WERI-Rb-1 (cell line): ENCODE measurements at regions not wholly inside any gene's neighbourhood (a gene's known extent, or its start where the extent isn't known, plus 50 kb on each side); places are given as distances from the start of the nearest gene placed in this dataset.
"Not testable (repeated sequence)": the region's sequence is repeated elsewhere in the genome, so short reads cannot be mapped to it uniquely, and the experiment has no call there.

Source experiments
- DNase-seq: peaks from one replicate; pipeline ENCODE4 v3.0.0-alpha.2; 2020
- H3K27ac ChIP-seq: fragments of 250-450 bp; sonication (Bioruptor Pico); 2 replicates; pipeline ENCODE4 v1.5.1; 2020; ENCODE audit warnings: mild to moderate bottlenecking, moderate library complexity
- H3K27me3 ChIP-seq: fragments of 250-450 bp; sonication (Bioruptor Pico); 2 replicates; pipeline ENCODE4 v1.5.1; 2021; ENCODE audit warnings: mild to moderate bottlenecking, low read depth, moderate library complexity; ENCODE audit not compliant: insufficient read depth, severe bottlenecking
- H3K36me3 ChIP-seq: fragments of 250-450 bp; sonication (Bioruptor Pico); 2 replicates; pipeline ENCODE4 v1.5.1; 2020; ENCODE audit warnings: mild to moderate bottlenecking, moderate library complexity
- H3K4me3 ChIP-seq: 2 replicates; pipeline ENCODE4 v1.5.1; 2011; ENCODE audit warnings: low read depth, mild to moderate bottlenecking, control low read depth, low read length
- H3K9me3 ChIP-seq: fragments of 250-450 bp; sonication (Bioruptor Pico); 2 replicates; pipeline ENCODE4 v1.5.1; 2021; ENCODE audit warnings: mild to moderate bottlenecking, moderate library complexity; ENCODE audit not compliant: severe bottlenecking

DNA sequence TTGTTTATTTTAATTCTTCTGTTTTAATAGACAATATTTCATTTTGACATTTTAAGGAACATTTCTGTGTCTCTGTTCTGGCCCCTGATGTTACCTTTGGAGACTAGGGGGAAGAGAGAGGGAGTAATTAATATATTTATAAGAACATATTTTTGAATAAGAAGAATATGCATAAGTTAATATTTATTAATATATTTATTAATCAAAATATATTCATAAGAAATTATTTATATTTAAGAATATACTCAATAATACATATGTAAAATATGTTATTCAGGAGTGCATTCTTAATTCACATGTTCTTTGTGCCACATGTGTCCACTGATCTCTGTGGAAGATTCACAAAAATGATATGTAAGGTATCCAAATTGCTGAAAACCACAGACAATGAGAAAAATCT, 1687.7 kb downstream of the SPATA31A7 start:
- not testable (repeated sequence) for H3K4me3 ChIP-seq, H3K27ac ChIP-seq, H3K36me3 ChIP-seq, DNase-seq, H3K9me3 ChIP-seq, H3K27me3 ChIP-seq

DNA sequence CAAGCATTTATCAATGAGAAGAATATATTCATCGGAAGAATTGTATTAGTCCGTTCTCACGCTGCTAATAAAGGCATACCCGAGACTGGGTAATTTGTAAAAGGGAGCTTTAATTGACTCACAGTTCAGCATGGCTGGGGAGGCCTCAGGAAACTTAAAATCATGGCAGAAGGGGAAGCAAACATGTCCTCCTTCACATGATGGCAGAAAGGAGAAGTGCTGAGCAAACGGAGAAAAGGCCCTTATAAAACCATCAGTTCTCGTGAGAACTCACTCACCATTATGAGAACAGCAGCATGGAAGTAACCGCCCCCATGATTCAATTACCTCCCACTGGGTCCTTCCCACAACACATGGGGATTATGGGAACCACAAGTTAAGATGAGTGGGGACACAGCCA, 1688.2 kb downstream of the SPATA31A7 start:
- not testable (repeated sequence) for H3K36me3 ChIP-seq, H3K4me3 ChIP-seq, H3K27me3 ChIP-seq, DNase-seq, H3K9me3 ChIP-seq, H3K27ac ChIP-seq

DNA sequence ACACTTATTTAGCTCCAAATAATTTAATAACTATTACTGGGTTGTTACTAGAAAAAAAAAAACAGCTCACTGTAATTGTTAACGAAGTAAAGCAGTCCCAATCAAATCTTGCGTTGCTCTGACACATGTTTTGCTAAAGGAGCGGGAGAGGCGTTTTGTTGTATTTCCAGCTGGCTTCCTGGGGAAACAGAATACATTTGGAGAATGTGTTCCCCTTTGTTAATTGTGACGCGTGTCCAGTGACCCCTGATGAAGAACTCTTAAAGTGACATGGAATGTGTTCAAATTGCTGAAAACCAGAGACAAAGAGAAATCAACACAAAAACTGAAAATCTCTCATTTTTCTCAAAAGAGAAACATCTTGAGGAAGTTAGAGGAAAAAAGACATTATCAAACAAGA, 1690.6 kb downstream of the SPATA31A7 start:
- not testable (repeated sequence) for H3K9me3 ChIP-seq, H3K27me3 ChIP-seq, H3K27ac ChIP-seq, H3K4me3 ChIP-seq, H3K36me3 ChIP-seq, DNase-seq

DNA sequence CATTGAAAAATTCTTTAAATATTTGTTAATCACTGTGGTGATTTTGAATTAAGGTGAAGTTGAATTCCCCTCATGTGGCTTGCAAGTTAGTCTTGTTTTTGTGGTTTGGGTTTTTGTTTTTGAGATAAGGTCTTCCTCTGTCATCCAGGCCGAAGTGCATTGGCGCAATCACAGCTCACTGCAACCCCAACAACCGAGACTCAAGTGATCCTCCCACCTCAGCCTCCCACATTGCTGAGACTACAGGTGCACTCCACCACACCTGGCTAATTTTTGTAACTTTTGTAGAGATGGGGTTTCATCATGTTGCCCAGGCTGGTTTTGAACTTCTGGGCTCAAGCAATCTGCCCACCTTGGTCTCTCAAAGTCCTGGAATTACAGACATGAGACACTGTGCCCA, 1691.1 kb downstream of the SPATA31A7 start:
- H3K36me3 ChIP-seq, H3K27me3 ChIP-seq, H3K9me3 ChIP-seq, H3K27ac ChIP-seq, H3K4me3 ChIP-seq, DNase-seq: not testable (repeated sequence)

DNA sequence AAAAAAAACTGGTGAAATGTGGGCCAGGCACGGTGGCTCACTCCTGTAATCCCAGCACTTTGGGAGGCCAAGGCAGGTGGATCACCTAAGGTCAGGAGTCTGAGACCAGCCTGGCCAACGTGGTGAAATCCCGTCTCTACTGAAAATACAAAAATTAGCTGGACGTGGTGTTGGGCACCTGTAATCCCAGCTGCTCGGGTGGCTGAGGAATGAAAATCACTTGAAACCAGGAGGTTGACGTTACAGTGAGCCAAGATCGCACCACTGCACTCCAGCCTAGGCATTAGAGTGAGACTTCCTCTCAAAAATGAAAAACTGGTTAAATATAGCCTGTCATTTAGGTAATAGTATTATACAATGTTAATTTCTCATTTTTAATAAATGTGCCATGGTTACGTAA, 1692.0 kb downstream of the SPATA31A7 start:
- not testable (repeated sequence) for H3K27me3 ChIP-seq, H3K9me3 ChIP-seq, H3K36me3 ChIP-seq, DNase-seq, H3K4me3 ChIP-seq, H3K27ac ChIP-seq

DNA sequence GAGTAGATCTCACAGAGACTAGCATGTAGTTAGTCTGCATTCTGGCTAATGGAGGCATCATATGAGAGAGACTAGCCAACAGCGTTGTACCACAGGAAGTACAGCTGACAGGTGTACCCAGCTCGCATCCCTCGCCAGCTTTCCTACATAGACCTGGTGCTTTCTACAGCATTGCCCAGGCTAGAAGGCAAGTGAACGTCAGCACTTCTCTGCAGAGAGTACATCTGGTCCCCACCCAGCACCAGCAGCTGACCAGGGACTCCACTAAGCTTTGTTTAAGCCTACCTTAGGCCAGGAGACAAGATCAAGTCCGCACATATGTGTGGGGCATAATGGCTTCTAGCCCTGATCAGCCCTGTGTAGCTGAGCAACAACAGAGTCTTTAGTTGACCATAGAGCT, 1692.9 kb downstream of the SPATA31A7 start:
- H3K9me3 ChIP-seq, H3K4me3 ChIP-seq, H3K36me3 ChIP-seq, H3K27ac ChIP-seq, H3K27me3 ChIP-seq, DNase-seq: not testable (repeated sequence)

DNA sequence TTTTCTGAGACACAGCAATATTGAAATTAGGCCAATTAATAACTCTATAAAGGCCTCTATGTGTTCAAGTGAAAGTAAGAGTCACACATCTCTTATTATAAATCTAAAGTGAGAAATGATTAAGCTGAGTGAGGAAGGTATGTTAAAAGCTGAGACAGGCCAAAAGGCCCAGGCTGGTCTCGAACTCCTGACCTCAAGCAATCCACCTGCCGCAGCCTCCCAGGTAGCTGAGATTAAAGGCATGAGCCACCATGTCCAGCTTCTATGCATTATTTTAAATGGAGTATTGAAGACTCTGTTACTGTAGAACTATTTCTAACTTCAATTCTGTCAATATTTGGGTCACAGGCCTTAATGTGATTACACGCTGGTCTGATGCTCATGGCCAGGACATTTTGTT, 1706.9 kb downstream of the SPATA31A7 start:
- not testable (repeated sequence) for H3K9me3 ChIP-seq, H3K27me3 ChIP-seq, H3K27ac ChIP-seq, H3K36me3 ChIP-seq, DNase-seq, H3K4me3 ChIP-seq

DNA sequence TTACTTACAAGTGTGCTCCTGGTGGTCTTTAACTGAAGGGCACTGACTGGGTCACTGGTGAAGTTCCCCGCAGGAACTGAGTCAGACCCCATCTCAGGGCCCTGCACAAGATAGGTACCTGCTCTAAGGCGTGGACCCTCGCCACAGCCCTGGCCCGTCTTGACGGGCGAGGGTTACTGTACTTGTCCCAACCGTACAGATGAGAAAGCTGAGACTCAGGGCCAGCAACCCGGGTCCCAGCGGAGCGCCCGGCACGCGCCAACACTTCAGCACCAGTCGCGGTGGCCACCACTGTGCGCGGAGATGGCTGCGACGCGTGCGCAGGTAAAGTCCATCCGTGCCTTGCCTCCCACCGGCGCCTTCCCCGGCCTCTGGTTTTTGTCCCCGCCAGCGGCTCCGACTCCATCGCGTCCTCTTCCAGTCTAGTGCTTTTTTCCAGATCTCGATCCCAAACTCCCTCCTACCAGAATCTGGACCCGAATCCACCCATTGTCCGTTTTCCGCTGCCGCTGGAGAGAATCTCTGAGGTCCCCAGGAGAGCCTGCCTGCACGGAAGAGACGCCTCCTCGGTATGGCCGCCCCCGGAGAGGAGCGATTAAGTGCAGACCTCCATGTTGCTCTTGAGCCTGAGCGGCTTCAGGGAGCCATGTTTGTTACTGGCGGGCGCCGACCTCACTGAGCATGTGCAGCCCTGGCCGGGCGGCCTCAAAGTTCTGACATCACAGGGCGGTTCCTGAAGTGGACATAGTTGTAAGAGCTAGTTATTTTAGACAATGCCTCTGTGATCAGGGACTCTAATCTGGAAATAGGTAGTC, 1707.8 kb downstream of the SPATA31A7 start:
- H3K36me3 ChIP-seq, H3K9me3 ChIP-seq, H3K27ac ChIP-seq, H3K27me3 ChIP-seq: not testable (repeated sequence)
- H3K4me3 ChIP-seq, result peak overlapping the region; percentile 41
- peak; percentile 64 for DNase-seq

DNA sequence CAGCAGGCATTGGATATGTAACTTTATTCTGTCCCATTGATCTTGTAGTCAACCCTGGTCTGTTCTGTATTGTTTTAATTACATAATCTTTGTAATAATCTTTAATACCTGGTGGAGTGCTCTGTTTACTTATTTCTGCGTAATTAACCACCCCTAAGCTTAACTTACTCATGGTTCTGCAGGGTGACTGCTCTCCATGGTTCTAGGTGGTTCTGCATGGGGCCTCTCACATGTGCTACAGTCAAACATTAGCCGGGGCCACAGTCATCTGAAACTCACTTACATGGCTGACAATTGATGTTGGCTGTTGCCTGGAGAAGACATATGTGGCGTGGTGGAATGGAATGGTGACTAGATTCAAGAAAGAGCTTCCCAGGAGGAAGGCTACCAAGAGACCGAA, 1709.8 kb downstream of the SPATA31A7 start:
- not testable (repeated sequence) for H3K27ac ChIP-seq, H3K27me3 ChIP-seq, H3K9me3 ChIP-seq, DNase-seq, H3K4me3 ChIP-seq, H3K36me3 ChIP-seq

DNA sequence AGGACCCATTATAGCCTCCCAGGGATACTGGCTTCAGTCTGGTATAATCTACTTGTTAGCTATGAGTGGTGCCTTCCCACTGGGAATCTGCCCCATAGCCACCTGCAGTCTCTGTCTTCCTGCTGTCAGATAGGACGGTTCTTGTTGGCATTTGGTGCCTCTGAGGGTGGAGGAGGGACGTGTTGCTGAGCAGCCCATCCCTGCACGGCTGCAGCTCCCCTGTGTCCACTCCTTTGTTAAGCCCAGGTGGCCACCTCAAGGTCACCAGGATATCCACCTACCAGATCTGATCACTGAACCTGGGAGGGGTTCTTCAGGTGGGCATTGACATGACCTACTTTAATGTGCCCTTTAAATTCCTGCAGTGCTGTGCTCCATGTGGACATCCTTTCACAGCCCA, 1714.2 kb downstream of the SPATA31A7 start:
- H3K27ac ChIP-seq, H3K9me3 ChIP-seq, H3K36me3 ChIP-seq, DNase-seq, H3K4me3 ChIP-seq, H3K27me3 ChIP-seq: not testable (repeated sequence)

DNA sequence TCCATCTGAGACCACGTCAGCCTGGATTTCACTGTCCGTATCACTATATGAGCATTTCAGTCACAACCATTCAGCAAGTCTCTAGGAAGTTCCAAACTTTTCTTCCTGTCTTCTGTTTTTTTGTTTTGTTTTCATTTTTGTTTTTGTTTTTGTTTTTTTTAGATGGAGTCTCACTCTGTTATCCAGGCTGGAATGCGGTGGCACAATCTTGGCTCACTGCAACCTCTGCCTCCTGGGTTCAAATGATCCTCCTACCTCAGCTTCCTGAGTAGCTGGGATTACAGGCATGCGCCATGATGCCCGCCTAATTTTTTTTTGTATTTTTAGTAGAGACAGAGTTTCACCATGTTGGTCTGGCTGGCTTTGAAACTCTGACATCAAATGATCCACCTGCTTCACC, 1715.9 kb downstream of the SPATA31A7 start:
- H3K9me3 ChIP-seq, DNase-seq, H3K27ac ChIP-seq: not testable (repeated sequence)

DNA sequence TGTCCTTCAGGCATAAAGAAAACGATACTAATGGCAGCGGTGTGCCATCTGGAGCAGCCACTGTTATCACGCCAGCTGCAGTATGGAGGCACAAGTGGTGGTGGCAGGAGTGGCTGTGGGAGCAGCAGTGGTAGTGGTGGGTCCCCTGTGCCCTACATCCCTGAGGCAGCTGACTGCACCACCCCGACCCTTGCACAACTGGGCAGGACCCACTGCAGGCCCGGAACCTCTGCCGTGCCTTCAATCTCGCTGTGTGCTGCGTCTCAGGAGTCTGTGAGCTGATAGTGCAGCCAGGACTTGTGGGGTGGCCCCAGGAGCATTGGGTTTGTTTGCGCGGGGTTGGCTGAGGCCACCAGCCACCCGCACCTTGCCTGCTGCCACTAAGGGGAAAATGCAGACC, 1718.0 kb downstream of the SPATA31A7 start:
- not testable (repeated sequence) for H3K27me3 ChIP-seq, DNase-seq, H3K9me3 ChIP-seq, H3K4me3 ChIP-seq, H3K27ac ChIP-seq, H3K36me3 ChIP-seq

More for the DNA sequence above, 1715.9 kb downstream of the SPATA31A7 start:
- H3K4me3 ChIP-seq, H3K36me3 ChIP-seq, H3K27me3 ChIP-seq: not testable (repeated sequence)

DNA sequence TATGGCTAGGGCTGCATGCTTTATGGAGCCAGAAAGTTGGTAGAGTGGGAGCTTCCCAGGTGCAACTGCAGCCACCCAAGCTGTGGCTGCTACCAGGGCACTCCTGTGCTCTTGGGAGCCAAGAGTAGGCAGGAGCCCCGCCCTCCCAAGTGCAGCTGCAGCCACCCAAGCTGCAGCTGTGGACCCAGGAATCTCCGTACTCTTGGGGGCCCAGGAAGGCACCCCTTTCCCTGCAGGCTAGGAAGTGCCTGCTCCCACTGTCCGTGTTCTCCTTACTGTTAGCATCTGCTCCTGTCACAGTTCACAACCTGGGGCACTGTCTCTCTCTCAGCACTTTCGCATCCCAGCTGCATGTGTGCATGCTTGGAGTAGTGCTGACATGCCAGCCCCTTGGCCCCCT, 1718.4 kb downstream of the SPATA31A7 start:
- not testable (repeated sequence) for DNase-seq, H3K4me3 ChIP-seq, H3K27ac ChIP-seq, H3K36me3 ChIP-seq, H3K9me3 ChIP-seq, H3K27me3 ChIP-seq

DNA sequence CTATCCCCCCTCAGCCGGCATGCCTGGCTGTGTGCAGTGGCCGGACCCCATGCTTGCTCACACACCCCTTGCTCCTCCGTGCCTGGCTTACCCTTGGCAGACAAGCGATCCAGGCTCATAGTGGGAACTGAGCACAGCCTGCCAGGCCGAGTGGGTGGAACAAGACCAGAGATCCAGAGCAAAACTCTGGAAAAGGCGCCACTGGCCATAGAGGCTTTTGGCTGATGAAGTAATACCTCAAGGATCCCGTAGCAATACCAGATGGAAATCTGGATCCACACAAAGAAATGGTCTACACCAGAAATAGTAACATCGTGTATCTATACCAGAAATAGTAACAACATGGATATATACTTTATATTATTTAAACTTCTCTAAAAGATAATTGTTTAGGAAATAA, 1719.6 kb downstream of the SPATA31A7 start:
- H3K36me3 ChIP-seq, H3K9me3 ChIP-seq, H3K4me3 ChIP-seq, H3K27me3 ChIP-seq, H3K27ac ChIP-seq, DNase-seq: not testable (repeated sequence)

DNA sequence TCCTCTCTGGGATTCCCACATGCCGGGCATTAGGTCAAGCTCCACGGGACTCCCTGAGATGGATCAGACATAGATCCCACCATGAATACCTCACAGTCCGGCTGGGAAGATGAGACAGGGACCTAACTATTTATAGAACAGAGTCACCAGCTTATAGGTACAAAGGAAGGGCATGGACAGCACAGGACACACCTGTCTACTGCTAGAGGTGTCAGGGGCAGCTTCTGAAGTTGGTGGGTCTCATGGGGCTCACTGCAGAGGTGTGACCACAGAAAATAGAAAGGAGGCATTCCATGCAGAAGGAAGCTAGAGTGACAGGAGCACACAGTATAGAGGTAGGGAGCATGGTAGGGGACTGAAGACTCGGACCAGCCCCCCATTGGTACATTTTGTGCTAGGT, 1722.4 kb downstream of the SPATA31A7 start:
- H3K27ac ChIP-seq, H3K9me3 ChIP-seq, H3K27me3 ChIP-seq, H3K4me3 ChIP-seq, DNase-seq, H3K36me3 ChIP-seq: not testable (repeated sequence)
